ENCODE measurements at regions not wholly inside any gene's neighbourhood (a gene's known extent, or its start where the extent isn't known, plus 50 kb on each side); places are given as distances from the start of the nearest gene placed in this dataset.
"Not testable (repeated sequence)": the region's sequence is repeated elsewhere in the genome, so short reads cannot be mapped to it uniquely, and the experiment has no call there.

DNA sequence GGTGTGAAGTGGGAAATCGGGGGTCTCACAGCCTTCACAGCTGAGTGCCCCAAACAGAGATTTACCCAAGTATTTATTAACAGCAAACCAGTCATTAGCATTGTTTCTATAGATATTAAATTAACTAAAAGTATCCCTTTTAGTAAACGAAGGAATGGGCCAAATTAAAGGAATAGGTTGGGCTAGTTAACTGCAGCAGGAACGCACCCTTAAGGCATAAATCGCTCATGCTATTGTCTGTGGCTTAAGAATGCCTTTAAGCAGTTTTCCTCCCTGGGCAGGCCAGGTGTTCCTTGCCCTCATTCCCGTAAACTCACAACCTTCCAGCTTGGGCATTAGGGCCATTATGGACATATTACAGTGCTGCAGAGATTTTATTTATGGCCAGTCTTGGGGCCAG lies 167.5 kb upstream of the PIK3R1 start:
- H3K36me3 ChIP-seq (ENCODE audit: control insufficient read depth, insufficient read depth, low read length); H3K9ac ChIP-seq (ENCODE audit: low read depth, low read length); H3K27me3 ChIP-seq (ENCODE audit: control insufficient read depth, insufficient read depth, low read length); H3K4me1 ChIP-seq (ENCODE audit: control insufficient read depth, insufficient read depth, low read length); H3K27ac ChIP-seq (ENCODE audit: low read depth, low read length); H3K4me3 ChIP-seq (ENCODE audit: low read depth, low read length): not testable (repeated sequence)
- H3K9me3 ChIP-seq (ENCODE audit: control insufficient read depth, insufficient read depth, low read length): peaks cover 27% of the 10 kb centered on the region

DNA sequence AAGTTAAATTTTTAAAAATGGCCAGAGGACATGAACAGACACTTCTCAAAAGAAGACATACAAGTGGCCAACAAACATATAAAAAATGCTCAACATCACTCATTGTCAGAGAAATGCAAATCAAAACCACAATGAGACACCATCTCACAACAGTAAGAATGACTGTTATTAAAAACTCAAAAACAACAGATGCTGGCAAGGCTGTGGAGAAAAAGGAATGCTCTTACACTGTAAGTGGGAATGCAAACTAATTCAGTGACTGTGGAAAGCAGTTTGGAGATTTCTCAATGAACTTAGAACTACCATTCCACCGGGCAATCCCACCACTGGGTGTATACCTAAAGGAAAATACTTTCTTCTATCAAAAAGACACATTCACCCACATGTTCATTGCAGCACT lies 168.5 kb upstream of the PIK3R1 start:
- Histone ChIP-seq H3K9ac (ENCODE audit: low read depth, low read length) (no peak overlapping the region), H3K4me3 (ENCODE audit: low read depth, low read length) (no peak overlapping the region), H3K4me1 (ENCODE audit: control insufficient read depth, insufficient read depth, low read length) (peaks cover 1% of the 10 kb centered on the region; the same call in 1 of the 2 replicates), H3K36me3 (ENCODE audit: control insufficient read depth, insufficient read depth, low read length) (no peaks in the 10 kb centered on the region), H3K9me3 (ENCODE audit: control insufficient read depth, insufficient read depth, low read length) (peaks cover 24% of the 10 kb centered on the region), H3K27me3 (ENCODE audit: control insufficient read depth, insufficient read depth, low read length) (no peaks in the 10 kb centered on the region), H3K27ac (ENCODE audit: low read depth, low read length) (no peak overlapping the region)

DNA sequence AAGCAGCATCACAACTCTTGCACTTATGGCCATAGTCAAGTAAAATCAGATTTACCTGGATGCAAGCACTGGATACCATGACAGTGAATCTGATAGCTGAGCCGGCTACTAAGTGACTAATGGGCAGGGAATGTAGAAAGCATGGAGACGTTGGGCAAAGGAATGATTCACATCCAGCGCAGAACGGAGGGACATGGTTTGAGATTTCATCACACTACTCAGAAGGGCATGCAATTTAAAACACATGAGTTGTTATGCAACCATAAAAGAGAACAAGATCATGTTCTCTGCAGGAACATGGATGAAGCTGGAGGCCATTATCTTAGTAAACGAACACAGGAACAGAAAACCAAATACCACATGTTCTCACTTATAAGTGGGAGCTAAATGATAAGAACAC lies 169.1 kb upstream of the PIK3R1 start:
- no peak overlapping the region for H3K9ac ChIP-seq (ENCODE audit: low read depth, low read length)
- H3K9me3 ChIP-seq (ENCODE audit: control insufficient read depth, insufficient read depth, low read length): peaks cover 24% of the 10 kb centered on the region
- no peaks in the 10 kb centered on the region for H3K27me3 ChIP-seq (ENCODE audit: control insufficient read depth, insufficient read depth, low read length)
- H3K4me1 ChIP-seq (ENCODE audit: control insufficient read depth, insufficient read depth, low read length): peaks cover 6% of the 10 kb centered on the region; the same call in 1 of the 2 replicates
- H3K36me3 ChIP-seq (ENCODE audit: control insufficient read depth, insufficient read depth, low read length): no peaks in the 10 kb centered on the region
- no peak overlapping the region for H3K27ac ChIP-seq (ENCODE audit: low read depth, low read length)
- no peak overlapping the region for H3K4me3 ChIP-seq (ENCODE audit: low read depth, low read length)

DNA sequence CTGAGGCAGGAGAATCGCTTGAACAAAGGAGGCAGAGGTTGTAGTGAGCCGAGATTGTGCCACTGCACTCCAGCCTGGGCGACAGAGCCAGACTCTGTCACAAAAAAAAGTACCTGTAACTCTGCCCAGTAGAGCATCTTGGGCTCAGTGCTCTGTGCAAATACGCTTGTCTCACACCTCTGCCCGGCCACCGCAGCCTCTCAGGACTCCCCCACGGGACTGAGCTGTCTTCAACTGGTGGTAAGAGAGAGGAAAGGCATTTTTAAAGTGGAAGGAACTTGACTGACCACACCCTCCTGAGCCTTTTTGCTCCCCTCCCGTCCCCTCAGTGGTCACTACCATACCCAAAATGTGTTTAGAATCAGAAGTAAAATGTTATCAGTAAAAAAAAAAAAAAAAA lies 174.3 kb upstream of the PIK3R1 start:
- H3K4me1 ChIP-seq (ENCODE audit: control insufficient read depth, insufficient read depth, low read length): peaks cover 6% of the 10 kb centered on the region; the same call in 1 of the 2 replicates
- no peaks in the 10 kb centered on the region; the same call in 1 of the 2 replicates for H3K9me3 ChIP-seq (ENCODE audit: control insufficient read depth, insufficient read depth, low read length)
- no peaks in the 10 kb centered on the region for H3K36me3 ChIP-seq (ENCODE audit: control insufficient read depth, insufficient read depth, low read length)
- H3K27me3 ChIP-seq (ENCODE audit: control insufficient read depth, insufficient read depth, low read length): no peaks in the 10 kb centered on the region
- H3K4me3 ChIP-seq (ENCODE audit: low read depth, low read length): no peak overlapping the region
- H3K9ac ChIP-seq (ENCODE audit: low read depth, low read length): no peak overlapping the region
- no peak overlapping the region for H3K27ac ChIP-seq (ENCODE audit: low read depth, low read length)

DNA sequence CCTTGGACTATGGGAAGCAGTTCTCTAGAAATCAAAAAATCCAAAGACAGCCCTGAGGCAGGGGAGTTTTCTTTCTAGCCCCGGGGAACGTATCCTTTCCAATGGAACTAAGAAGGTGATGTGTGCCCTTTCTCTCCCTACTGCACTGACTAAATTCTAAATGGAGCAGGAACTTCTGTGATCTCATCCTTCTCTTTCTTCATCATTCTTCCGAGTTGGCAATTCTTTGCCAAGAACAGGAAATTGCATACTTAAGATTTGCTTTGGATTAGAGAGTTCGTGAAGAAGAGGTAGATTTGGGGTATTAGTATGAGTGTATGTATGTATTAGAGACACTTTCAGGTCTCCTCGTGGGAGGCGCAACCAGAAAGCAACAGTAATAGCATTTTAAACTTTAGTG lies 178.0 kb upstream of the PIK3R1 start:
- H3K9me3 ChIP-seq (ENCODE audit: control insufficient read depth, insufficient read depth, low read length): no peaks in the 10 kb centered on the region
- no peaks in the 10 kb centered on the region for H3K36me3 ChIP-seq (ENCODE audit: control insufficient read depth, insufficient read depth, low read length)
- no peak overlapping the region for H3K9ac ChIP-seq (ENCODE audit: low read depth, low read length)
- no peak overlapping the region for H3K27ac ChIP-seq (ENCODE audit: low read depth, low read length)
- H3K4me3 ChIP-seq (ENCODE audit: low read depth, low read length): no peak overlapping the region
- peaks cover 6% of the 10 kb centered on the region; the same call in 1 of the 2 replicates for H3K4me1 ChIP-seq (ENCODE audit: control insufficient read depth, insufficient read depth, low read length)
- H3K27me3 ChIP-seq (ENCODE audit: control insufficient read depth, insufficient read depth, low read length): no peaks in the 10 kb centered on the region

DNA sequence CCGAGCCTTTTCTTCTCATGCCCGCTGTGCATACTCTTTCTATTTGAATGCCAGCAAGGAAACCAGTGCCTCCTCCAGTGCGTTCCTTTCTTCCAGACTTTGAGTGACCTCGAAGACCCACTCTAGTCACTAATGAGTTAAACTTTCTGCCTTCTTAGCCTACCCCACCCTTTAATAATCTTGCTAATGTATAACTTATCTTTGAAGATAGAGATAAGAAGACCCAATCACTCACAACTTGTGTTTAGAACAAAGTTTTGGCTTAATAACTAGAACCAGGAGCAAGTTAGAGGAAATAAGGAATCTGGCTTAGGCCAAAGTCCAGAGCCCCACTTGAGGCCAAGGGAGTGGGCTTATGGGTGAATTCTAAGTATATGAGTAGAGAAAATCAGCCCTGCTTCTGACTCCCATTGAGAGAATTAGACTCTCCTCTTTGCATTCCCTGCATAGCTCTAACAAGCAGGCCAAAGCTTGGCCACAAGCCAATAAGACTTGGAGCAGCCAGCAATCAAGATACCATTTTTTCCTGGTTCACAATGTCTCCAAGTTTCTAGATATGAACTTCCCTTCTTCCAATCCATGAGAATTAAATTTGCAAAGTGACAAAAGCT lies 181.5 kb upstream of the PIK3R1 start:
- H3K9ac ChIP-seq (ENCODE audit: low read depth, low read length): no peak overlapping the region
- H3K9me3 ChIP-seq (ENCODE audit: control insufficient read depth, insufficient read depth, low read length): no peaks in the 10 kb centered on the region
- no peak overlapping the region for H3K4me3 ChIP-seq (ENCODE audit: low read depth, low read length)
- no peak overlapping the region for H3K27ac ChIP-seq (ENCODE audit: low read depth, low read length)
- H3K4me1 ChIP-seq (ENCODE audit: control insufficient read depth, insufficient read depth, low read length): no peaks in the 10 kb centered on the region
- H3K36me3 ChIP-seq (ENCODE audit: control insufficient read depth, insufficient read depth, low read length): no peaks in the 10 kb centered on the region
- no peaks in the 10 kb centered on the region for H3K27me3 ChIP-seq (ENCODE audit: control insufficient read depth, insufficient read depth, low read length)

DNA sequence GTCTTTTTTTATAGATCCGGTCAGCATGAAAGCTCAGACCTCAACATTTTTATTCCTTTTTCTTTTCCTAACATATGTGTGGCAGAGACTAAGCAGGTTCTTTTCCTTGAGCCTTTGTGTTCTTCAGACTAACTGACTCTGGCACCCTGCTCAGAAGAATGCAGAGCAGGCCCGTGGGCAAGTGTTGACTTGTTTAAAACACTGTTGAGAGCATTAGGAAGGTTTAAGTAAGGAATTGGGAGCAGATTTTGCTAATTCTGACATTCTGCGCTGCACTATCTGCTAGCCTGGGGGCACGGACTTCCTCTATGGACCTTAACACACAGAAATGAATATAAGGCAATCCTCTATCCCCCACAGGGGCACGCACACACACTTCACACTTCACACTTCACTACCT lies 182.5 kb upstream of the PIK3R1 start:
- Histone ChIP-seq H3K4me3 (ENCODE audit: low read depth, low read length) (no peak overlapping the region), H3K27ac (ENCODE audit: low read depth, low read length) (no peak overlapping the region), H3K9me3 (ENCODE audit: control insufficient read depth, insufficient read depth, low read length) (no peaks in the 10 kb centered on the region), H3K36me3 (ENCODE audit: control insufficient read depth, insufficient read depth, low read length) (no peaks in the 10 kb centered on the region), H3K4me1 (ENCODE audit: control insufficient read depth, insufficient read depth, low read length) (no peaks in the 10 kb centered on the region), H3K27me3 (ENCODE audit: control insufficient read depth, insufficient read depth, low read length) (no peaks in the 10 kb centered on the region), H3K9ac (ENCODE audit: low read depth, low read length) (no peak overlapping the region)

DNA sequence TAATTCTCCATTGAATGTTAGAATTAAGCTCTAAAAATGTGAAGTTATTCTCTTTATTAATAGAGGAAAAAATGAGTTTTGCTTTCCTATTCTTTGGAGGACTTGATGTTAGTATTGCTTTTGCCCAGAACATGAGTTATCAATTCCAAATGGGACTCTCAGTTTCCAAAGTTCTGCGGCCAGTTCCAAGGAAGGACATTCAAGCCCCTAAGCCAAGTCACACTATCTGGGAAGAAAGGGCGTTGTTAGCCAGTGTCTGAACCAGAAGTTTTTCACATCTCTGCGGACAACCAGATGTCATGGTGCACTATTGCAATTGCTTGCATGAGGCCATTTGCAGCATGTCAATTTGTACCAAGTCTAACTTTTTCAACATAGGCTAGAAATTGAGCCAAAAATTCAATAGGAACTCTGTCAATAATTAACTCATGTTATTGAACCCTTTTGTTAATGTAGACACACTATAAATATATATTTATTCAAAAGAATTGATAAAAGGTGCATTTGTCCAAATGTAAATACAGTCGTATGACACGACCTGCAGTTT lies 183.3 kb upstream of the PIK3R1 start:
- H3K36me3 ChIP-seq (ENCODE audit: control insufficient read depth, insufficient read depth, low read length): no peaks in the 10 kb centered on the region
- H3K9me3 ChIP-seq (ENCODE audit: control insufficient read depth, insufficient read depth, low read length): no peaks in the 10 kb centered on the region
- no peak overlapping the region for H3K9ac ChIP-seq (ENCODE audit: low read depth, low read length)
- no peak overlapping the region for H3K27ac ChIP-seq (ENCODE audit: low read depth, low read length)
- H3K4me3 ChIP-seq (ENCODE audit: low read depth, low read length): no peak overlapping the region
- H3K4me1 ChIP-seq (ENCODE audit: control insufficient read depth, insufficient read depth, low read length): no peaks in the 10 kb centered on the region
- no peaks in the 10 kb centered on the region for H3K27me3 ChIP-seq (ENCODE audit: control insufficient read depth, insufficient read depth, low read length)

DNA sequence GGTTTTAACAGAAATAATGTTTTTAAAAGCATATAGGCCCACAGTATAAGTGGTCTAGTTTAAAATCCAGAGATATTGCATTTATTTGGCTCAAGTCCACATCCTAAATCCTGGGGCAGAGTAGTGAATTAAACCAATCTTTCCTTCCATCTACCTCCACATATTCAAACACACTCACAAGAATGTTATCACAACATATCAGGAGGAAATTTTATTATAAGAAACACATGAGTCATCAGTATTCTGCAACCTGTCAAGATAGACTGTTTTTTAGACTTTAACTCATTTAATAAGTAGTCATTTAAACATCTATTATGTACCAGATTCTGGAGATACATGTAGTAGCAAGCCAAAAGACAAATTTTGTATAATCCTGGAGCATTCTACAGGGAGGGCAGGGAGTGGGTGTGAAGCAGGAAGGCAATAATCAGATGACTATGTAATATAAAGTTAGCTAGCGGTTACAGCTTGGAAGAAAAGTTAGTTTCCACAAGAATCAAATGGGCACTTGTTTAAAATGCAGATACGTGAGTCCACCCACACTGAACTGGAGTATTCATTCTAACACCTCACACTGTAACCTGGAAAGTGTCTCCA lies 187.3 kb upstream of the PIK3R1 start:
- H3K27me3 ChIP-seq (ENCODE audit: control insufficient read depth, insufficient read depth, low read length): no peaks in the 10 kb centered on the region
- H3K36me3 ChIP-seq (ENCODE audit: control insufficient read depth, insufficient read depth, low read length): no peaks in the 10 kb centered on the region
- no peak overlapping the region for H3K4me3 ChIP-seq (ENCODE audit: low read depth, low read length)
- H3K4me1 ChIP-seq (ENCODE audit: control insufficient read depth, insufficient read depth, low read length): peaks cover 8% of the 10 kb centered on the region; the same call in 1 of the 2 replicates
- H3K9me3 ChIP-seq (ENCODE audit: control insufficient read depth, insufficient read depth, low read length): no peaks in the 10 kb centered on the region; the same call in 1 of the 2 replicates
- H3K9ac ChIP-seq (ENCODE audit: low read depth, low read length): no peak overlapping the region
- no peak overlapping the region for H3K27ac ChIP-seq (ENCODE audit: low read depth, low read length)

DNA sequence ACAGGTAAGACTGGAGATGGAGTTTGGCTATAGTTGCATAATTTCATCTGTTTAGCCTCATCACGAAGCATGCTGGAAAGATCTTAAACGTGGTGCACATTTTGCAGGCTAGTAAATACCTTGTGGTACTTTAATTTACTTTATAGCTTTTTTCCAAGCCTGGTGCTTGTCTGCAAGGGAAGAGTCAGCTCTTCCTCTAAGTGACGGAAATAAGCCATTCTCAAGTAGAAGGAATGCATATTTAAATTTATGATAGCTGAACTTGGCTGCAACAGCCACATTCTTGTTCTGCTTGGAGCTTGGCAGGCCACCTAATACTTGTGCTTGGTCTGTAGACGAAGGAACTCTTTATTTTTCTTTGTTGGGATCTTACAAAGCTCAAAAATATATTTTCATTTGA lies 188.0 kb upstream of the PIK3R1 start:
- H3K9ac ChIP-seq (ENCODE audit: low read depth, low read length): no peak overlapping the region
- H3K4me3 ChIP-seq (ENCODE audit: low read depth, low read length): no peak overlapping the region
- no peaks in the 10 kb centered on the region for H3K27me3 ChIP-seq (ENCODE audit: control insufficient read depth, insufficient read depth, low read length)
- H3K9me3 ChIP-seq (ENCODE audit: control insufficient read depth, insufficient read depth, low read length): no peaks in the 10 kb centered on the region; the same call in 1 of the 2 replicates
- no peak overlapping the region for H3K27ac ChIP-seq (ENCODE audit: low read depth, low read length)
- H3K36me3 ChIP-seq (ENCODE audit: control insufficient read depth, insufficient read depth, low read length): no peaks in the 10 kb centered on the region
- peaks cover 15% of the 10 kb centered on the region for H3K4me1 ChIP-seq (ENCODE audit: control insufficient read depth, insufficient read depth, low read length)

DNA sequence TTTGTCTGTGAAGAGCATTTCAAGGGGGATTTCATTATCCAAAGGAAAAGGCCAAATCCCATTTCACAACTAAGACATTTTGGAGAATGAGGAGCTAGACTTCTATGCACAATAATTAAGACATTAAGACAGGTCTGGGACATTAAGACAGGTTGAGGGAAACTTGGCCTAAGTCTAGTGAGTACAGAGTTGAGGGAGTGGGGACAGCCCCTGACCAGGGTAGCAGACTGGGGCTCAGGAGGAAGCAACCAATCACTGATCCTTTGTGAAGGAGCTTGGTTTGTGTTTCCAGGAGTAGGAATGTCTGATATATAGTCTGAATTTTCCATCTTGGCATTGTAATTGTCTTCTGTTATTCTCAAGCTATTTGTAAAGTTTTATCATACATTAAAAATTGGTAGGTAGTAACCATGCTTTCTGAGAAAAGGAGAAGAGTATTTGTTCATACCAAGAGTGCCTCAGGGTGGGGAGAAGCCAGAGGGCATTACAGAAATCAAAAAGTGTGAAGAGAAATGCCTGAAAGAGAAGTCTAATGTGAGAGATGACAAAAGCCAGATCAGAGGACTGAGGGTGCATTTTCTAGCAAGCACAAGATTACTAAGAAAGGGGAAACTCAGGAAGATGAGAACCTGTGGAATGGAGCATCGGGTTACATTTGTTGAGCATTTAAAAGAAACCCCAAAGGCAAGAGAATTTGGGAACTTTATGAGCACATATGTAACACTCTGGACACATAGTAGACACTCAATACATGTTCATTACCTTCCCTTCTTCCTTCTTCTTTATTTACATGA lies 189.3 kb upstream of the PIK3R1 start:
- Histone ChIP-seq H3K9ac (ENCODE audit: low read depth, low read length) (no peak overlapping the region), H3K27me3 (ENCODE audit: control insufficient read depth, insufficient read depth, low read length) (no peaks in the 10 kb centered on the region), H3K4me1 (ENCODE audit: control insufficient read depth, insufficient read depth, low read length) (peaks cover 27% of the 10 kb centered on the region), H3K4me3 (ENCODE audit: low read depth, low read length) (no peak overlapping the region), H3K27ac (ENCODE audit: low read depth, low read length) (no peak overlapping the region), H3K36me3 (ENCODE audit: control insufficient read depth, insufficient read depth, low read length) (no peaks in the 10 kb centered on the region), H3K9me3 (ENCODE audit: control insufficient read depth, insufficient read depth, low read length) (no peaks in the 10 kb centered on the region; the same call in 1 of the 2 replicates)

All from HUES48 (cell line).